DMS53 treated with DMSO at 0.1 percent for 48 hours (cell line): ENCODE measurements at regions not wholly inside any gene's neighbourhood (a gene's known extent, or its start where the extent isn't known, plus 50 kb on each side); places are given as distances from the start of the nearest gene placed in this dataset.

ENCODE experiments used
- DNase-seq: peaks from one replicate; lab custom pipeline; 2025; ENCODE audit not compliant: unreplicated experiment; lab: John Stamatoyannopoulos, UW

GRCh38 chr4:25569716-25570115, 85.9 kb upstream of the SLC34A2 start:
- no peak for DNase-seq

GRCh38 chr4:25575611-25576010, 80.0 kb upstream of the SLC34A2 start:
- DNase-seq, result no peak

- no peak for DNase-seq
Observed at GRCh38 chr4:25578432-25578831, 77.2 kb upstream of the SLC34A2 start.

GRCh38 chr4:25580633-25581467, 74.8 kb upstream of the SLC34A2 start:
- no peak for DNase-seq

- no peak for DNase-seq
Observed at GRCh38 chr4:25585901-25586523, 69.6 kb upstream of the SLC34A2 start.

- DNase-seq, result no peak
Observed at GRCh38 chr4:25588206-25588605, 67.4 kb upstream of the SLC34A2 start.

GRCh38 chr4:25590171-25590570, 65.5 kb upstream of the SLC34A2 start:
- DNase-seq, result no peak

- no peak for DNase-seq
Observed at GRCh38 chr4:25592736-25593135, 62.9 kb upstream of the SLC34A2 start.
